ENCODE measurements at regions not wholly inside any gene's neighbourhood (a gene's known extent, or its start where the extent isn't known, plus 50 kb on each side); places are given as distances from the start of the nearest gene placed in this dataset.

- Mint-ChIP-seq H3K4me3 (no peak overlapping the region), H3K27me3 (peaks cover 7% of the 10 kb centered on the region), H3K36me3 (no peaks in the 10 kb centered on the region), H3K9me3 (peaks cover 9% of the 10 kb centered on the region), H3K4me1 (no peaks in the 10 kb centered on the region), H3K27ac (no peak overlapping the region)
- no peak for ATAC-seq
These were observed 392.6 kb downstream of the EIPR1 start for GRCh38 chr2:2985020-2985419.

- Mint-ChIP-seq H3K4me1 (no peaks in the 10 kb centered on the region), H3K9me3 (no peaks in the 10 kb centered on the region), H3K4me3 (no peak overlapping the region), H3K27me3 (no peaks in the 10 kb centered on the region), H3K27ac (no peak overlapping the region), H3K36me3 (no peaks in the 10 kb centered on the region)
- ATAC-seq = no peak
These were observed 396.6 kb downstream of the EIPR1 start for GRCh38 chr2:2981000-2981399.

GRCh38 chr2:2974982-2975381 lies 402.6 kb downstream of the EIPR1 start:
- H3K4me3 Mint-ChIP-seq = no peak overlapping the region
- no peaks in the 10 kb centered on the region for H3K36me3 Mint-ChIP-seq
- peaks cover 15% of the 10 kb centered on the region for H3K27me3 Mint-ChIP-seq

GRCh38 chr2:2960441-2961133 lies 417.0 kb downstream of the EIPR1 start:
- no peaks in the 10 kb centered on the region for H3K36me3 Mint-ChIP-seq
- H3K4me1 Mint-ChIP-seq = no peaks in the 10 kb centered on the region
- no peak overlapping the region for H3K4me3 Mint-ChIP-seq
- H3K27ac Mint-ChIP-seq = no peak overlapping the region
- H3K9me3 Mint-ChIP-seq = peaks cover 7% of the 10 kb centered on the region
- no peak for ATAC-seq
- H3K27me3 Mint-ChIP-seq = no peaks in the 10 kb centered on the region

More at GRCh38 chr2:2974982-2975381, 402.6 kb downstream of the EIPR1 start:
- H3K4me1 Mint-ChIP-seq = no peaks in the 10 kb centered on the region
- H3K9me3 Mint-ChIP-seq = no peaks in the 10 kb centered on the region
- H3K27ac Mint-ChIP-seq = no peak overlapping the region
- ATAC-seq = no peak

GRCh38 chr2:2950403-2950952 lies 427.1 kb downstream of the EIPR1 start:
- no peaks in the 10 kb centered on the region for H3K4me1 Mint-ChIP-seq
- H3K27me3 Mint-ChIP-seq = no peaks in the 10 kb centered on the region
- peaks cover 5% of the 10 kb centered on the region for H3K9me3 Mint-ChIP-seq
- no peak overlapping the region for H3K27ac Mint-ChIP-seq
- H3K36me3 Mint-ChIP-seq = no peaks in the 10 kb centered on the region
- H3K4me3 Mint-ChIP-seq = no peak overlapping the region
- no peak for ATAC-seq

- Mint-ChIP-seq H3K9me3 (peaks cover 8% of the 10 kb centered on the region), H3K36me3 (no peaks in the 10 kb centered on the region), H3K27ac (no peak overlapping the region), H3K4me1 (no peaks in the 10 kb centered on the region), H3K4me3 (no peak overlapping the region), H3K27me3 (no peaks in the 10 kb centered on the region)
- ATAC-seq = no peak
These were observed 430.2 kb downstream of the EIPR1 start for GRCh38 chr2:2947406-2947805.

- Mint-ChIP-seq H3K4me1 (no peaks in the 10 kb centered on the region), H3K4me3 (no peak overlapping the region), H3K36me3 (no peaks in the 10 kb centered on the region), H3K9me3 (peaks cover 11% of the 10 kb centered on the region), H3K27ac (no peak overlapping the region), H3K27me3 (peaks cover 11% of the 10 kb centered on the region)
- ATAC-seq = no peak
These were observed 434.7 kb downstream of the EIPR1 start for GRCh38 chr2:2942906-2943305.

GRCh38 chr2:2942225-2942624 lies 435.4 kb downstream of the EIPR1 start:
- Mint-ChIP-seq H3K9me3 (peaks cover 14% of the 10 kb centered on the region), H3K27ac (no peak overlapping the region), H3K36me3 (no peaks in the 10 kb centered on the region), H3K27me3 (peaks cover 11% of the 10 kb centered on the region), H3K4me3 (no peak overlapping the region), H3K4me1 (no peaks in the 10 kb centered on the region)
- ATAC-seq = no peak

- peaks cover 23% of the 10 kb centered on the region for H3K9me3 Mint-ChIP-seq
- H3K4me1 Mint-ChIP-seq = no peaks in the 10 kb centered on the region
- H3K27ac Mint-ChIP-seq = no peak overlapping the region
- no peak for ATAC-seq
- no peaks in the 10 kb centered on the region for H3K36me3 Mint-ChIP-seq
- peaks cover 11% of the 10 kb centered on the region for H3K27me3 Mint-ChIP-seq
- H3K4me3 Mint-ChIP-seq = no peak overlapping the region
These were observed 436.4 kb downstream of the EIPR1 start for GRCh38 chr2:2941205-2941604.

GRCh38 chr2:2940702-2941101 lies 436.9 kb downstream of the EIPR1 start:
- H3K4me1 Mint-ChIP-seq = no peaks in the 10 kb centered on the region
- H3K4me3 Mint-ChIP-seq = no peak overlapping the region
- H3K36me3 Mint-ChIP-seq = no peaks in the 10 kb centered on the region
- H3K9me3 Mint-ChIP-seq = peaks cover 23% of the 10 kb centered on the region
- H3K27me3 Mint-ChIP-seq = peaks cover 11% of the 10 kb centered on the region
- no peak overlapping the region for H3K27ac Mint-ChIP-seq
- ATAC-seq = no peak

- H3K27ac Mint-ChIP-seq = no peak overlapping the region
- ATAC-seq = no peak
- H3K4me1 Mint-ChIP-seq = no peaks in the 10 kb centered on the region
- H3K36me3 Mint-ChIP-seq = no peaks in the 10 kb centered on the region
- H3K9me3 Mint-ChIP-seq = peaks cover 18% of the 10 kb centered on the region
- H3K4me3 Mint-ChIP-seq = no peak overlapping the region
- peaks cover 11% of the 10 kb centered on the region for H3K27me3 Mint-ChIP-seq
These were observed 437.6 kb downstream of the EIPR1 start for GRCh38 chr2:2940061-2940460.

- H3K9me3 Mint-ChIP-seq = peaks cover 17% of the 10 kb centered on the region
- no peaks in the 10 kb centered on the region for H3K36me3 Mint-ChIP-seq
- H3K27ac Mint-ChIP-seq = no peak overlapping the region
- peaks cover 11% of the 10 kb centered on the region for H3K27me3 Mint-ChIP-seq
- no peak overlapping the region for H3K4me3 Mint-ChIP-seq
- ATAC-seq = no peak
- H3K4me1 Mint-ChIP-seq = no peaks in the 10 kb centered on the region
These were observed 438.4 kb downstream of the EIPR1 start for GRCh38 chr2:2939078-2939795.

GRCh38 chr2:2938481-2938880 lies 439.1 kb downstream of the EIPR1 start:
- Mint-ChIP-seq H3K36me3 (no peaks in the 10 kb centered on the region), H3K4me3 (no peak overlapping the region), H3K4me1 (no peaks in the 10 kb centered on the region), H3K27ac (no peak overlapping the region), H3K9me3 (peaks cover 15% of the 10 kb centered on the region), H3K27me3 (peaks cover 11% of the 10 kb centered on the region)
- ATAC-seq = no peak

- H3K9me3 Mint-ChIP-seq = peaks cover 15% of the 10 kb centered on the region
- H3K36me3 Mint-ChIP-seq = no peaks in the 10 kb centered on the region
- no peak overlapping the region for H3K4me3 Mint-ChIP-seq
- no peak for ATAC-seq
- H3K4me1 Mint-ChIP-seq = no peaks in the 10 kb centered on the region
- no peak overlapping the region for H3K27ac Mint-ChIP-seq
- H3K27me3 Mint-ChIP-seq = peaks cover 11% of the 10 kb centered on the region
These were observed 442.0 kb downstream of the EIPR1 start for GRCh38 chr2:2935445-2936149.

GRCh38 chr2:2933426-2933825 lies 444.2 kb downstream of the EIPR1 start:
- ATAC-seq = no peak
- H3K9me3 Mint-ChIP-seq = peaks cover 23% of the 10 kb centered on the region
- H3K36me3 Mint-ChIP-seq = no peaks in the 10 kb centered on the region
- H3K4me1 Mint-ChIP-seq = no peaks in the 10 kb centered on the region
- H3K27ac Mint-ChIP-seq = no peak overlapping the region
- no peaks in the 10 kb centered on the region for H3K27me3 Mint-ChIP-seq
- no peak overlapping the region for H3K4me3 Mint-ChIP-seq

Data from stimulated activated memory B cell treated with anti-CD40 and anti-IgM and Interleukin-4, amounts not matched to agents 10 μg/mL and 1 μg/mL and 100 μg/mL, for 72 hours (primary cell).